Islet precursor cell (in vitro differentiated cells): ENCODE measurements at regions not wholly inside any gene's neighbourhood (a gene's known extent, or its start where the extent isn't known, plus 50 kb on each side); places are given as distances from the start of the nearest gene placed in this dataset.

Experiments used
- DNase-seq: peaks from one replicate; pipeline ENCODE4 v3.0.0-alpha.2; 2018

DNA sequence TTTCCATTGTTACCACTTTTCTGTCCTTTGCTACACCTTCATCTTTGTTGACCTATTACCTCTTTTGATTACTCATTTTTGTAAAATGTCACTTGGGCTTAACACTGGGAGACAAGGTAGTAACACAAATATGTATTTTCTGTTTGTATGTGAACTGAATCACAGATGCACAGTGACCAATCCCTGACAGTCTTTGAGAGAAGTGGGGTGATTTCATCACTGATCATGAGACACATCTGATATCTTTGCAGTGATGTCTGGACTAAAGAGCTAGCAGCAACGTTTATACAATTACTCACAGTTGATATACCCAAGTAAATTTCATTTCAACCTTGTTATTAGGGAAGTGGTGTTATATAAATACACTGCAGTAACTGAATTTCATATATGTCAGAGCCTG is 1397.4 kb upstream of the SPRY2 start:
- DNase-seq = no peak

DNA sequence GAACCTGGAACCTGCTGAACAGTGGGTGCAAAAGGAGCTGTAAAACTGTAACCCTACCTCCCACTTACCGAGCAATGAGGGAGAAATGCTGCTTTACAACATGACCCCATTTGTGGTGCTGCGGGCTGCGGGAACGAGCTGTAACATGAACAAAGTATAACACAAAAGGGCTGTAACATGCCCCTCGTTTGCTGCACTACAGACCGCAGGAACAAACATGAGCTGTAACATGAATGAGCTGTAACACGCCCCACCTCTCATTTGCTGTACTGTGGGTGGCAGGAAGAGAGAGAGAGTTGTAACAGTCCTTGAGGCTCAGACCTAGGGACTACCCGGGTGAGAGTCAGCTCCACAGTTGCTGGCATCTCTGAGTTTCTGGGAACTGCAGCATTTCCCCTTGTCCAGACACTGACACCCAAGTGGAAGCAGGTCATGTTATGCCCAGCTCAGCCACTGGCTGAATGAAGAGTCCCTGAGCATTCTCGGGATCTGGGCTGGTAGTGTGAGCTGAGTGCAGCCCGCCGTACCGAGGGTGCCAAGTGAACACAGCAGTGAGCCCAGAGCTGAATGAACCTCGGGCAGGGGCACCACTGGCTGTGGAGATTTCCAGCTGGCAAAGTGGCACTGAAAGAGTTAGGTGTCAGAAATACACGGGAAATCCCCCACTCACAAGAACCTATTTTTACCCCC is 1385.3 kb upstream of the SPRY2 start:
- peak; percentile 45 for DNase-seq

DNA sequence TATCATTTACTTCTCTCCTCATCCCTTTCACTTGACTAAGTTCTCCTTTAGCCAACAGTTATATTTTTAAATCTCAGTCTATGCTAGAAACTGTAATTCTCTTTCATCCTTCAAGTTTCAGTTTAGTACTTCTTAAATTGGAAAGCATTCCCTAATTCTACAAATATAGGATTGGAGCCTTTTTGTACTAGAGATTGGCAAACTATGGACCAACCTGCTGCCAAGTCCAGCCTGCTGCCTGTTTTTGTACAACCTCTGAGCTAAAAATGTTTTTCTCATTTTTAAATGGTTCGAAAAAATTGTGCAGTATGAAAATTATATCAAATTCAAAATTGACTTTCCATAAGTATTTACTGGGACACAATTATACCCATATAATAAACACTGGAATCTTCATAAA is 1381.5 kb upstream of the SPRY2 start:
- DNase-seq = no peak

DNA sequence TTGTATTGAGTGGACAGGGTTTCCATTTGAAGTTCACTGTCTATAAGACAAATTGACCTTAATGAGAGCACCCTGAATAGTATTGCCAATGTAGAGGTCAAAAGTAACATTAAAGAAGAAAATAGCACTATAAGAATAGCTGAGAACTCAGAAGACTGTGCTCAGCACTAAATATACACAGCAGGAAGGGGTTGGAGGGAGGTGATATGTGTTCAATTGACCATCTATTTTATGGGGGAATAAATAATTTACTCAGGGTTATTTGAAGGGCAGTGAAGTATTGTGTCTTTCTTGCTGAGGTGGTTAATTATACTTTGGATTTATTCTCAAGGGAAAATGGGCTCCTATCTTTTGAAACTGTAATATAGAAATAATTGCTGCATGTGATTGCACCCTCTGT is 1380.5 kb upstream of the SPRY2 start:
- DNase-seq = no peak

DNA sequence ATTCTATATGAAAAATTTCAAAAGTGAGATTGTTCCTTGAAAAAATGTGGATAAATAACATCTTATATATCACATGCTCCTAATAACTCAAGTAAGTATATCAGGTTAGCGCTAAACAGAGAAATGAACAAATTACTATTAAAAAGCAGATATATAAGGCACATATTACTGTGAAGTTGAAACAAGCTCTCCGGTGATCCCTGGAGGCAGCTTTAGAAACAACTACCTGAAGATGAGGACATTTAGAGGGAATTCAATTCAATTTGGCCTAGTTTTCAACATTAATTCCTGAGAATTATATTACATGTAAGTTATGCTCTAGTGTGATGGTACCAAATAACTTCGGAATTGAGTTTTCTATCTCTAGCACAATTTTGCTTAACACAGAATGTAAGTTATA is 1373.6 kb upstream of the SPRY2 start:
- no peak for DNase-seq

DNA sequence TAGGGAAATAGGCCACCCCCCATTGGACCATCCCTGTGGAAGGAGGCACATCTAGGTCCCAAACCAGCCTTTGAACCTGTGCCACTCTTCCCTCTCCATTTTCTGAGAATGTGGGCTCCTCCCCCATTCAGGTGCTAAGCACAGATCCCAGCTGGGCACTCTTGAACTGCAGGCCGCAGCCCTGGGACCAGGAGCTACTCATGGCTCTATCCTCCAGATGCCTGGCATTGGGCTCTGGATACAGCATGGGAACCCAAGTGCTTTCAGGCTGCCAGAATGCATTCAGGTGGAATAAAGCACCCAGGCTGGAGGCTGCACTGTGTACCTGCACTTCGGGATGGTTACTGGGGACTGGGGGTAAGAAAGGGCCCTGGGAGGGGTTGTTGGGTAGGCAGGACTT is 1372.3 kb upstream of the SPRY2 start:
- no peak for DNase-seq

DNA sequence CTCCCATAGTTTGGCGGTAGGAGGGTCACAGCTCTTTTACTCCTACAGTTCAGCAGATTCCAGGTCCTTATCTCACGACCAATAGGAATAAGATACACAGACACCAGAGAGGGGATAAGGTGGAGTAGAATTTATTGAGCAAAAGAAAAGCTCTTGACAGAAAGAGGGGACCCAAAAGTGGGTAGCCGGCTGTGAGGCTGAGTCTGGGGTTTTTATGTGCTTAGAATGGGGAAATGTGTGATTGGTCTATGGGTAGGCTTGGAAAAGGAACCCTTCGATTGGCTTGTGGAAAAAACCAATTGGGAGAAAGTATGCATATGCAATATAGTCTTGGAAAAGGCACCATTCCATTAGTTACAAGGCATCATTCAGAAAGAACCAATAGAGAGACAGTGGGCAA is 1356.9 kb upstream of the SPRY2 start:
- no peak for DNase-seq

DNA sequence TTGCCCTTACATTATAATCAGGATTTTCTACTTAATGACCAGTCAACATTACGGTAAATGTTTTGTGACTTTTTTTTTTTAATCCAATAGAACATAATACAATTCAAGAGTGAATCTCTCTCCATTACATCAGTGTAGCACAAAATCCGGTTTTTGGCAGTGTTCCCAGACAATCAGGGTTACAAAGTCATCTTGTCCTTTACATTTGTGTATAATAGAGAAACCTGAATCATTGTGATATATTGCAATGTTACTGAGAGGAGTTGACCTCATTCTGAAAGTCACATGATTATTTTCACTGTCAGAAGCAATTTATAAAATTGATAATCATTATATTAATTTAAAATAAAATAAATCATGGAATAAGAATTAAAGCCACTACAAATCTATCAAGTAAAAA is 1346.0 kb upstream of the SPRY2 start:
- DNase-seq = no peak

DNA sequence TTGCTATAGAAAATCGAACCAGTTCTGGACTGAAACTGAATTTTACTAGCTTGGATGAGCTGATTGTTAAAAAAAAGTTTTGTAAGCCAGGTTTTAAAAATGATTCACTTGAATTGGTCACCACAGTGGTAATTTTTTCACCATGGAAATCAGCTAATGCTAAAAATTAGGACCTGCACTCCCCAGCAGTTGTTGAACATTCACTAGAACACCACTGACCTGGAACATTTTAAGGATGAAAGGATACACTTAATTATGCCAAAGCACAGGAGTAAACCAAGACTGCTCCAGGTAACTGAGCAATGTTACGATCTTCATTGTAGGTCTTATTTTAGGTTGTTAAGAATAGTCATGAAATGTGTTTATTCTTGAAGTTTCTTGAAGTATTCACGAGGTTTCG is 1342.6 kb upstream of the SPRY2 start:
- DNase-seq = no peak

DNA sequence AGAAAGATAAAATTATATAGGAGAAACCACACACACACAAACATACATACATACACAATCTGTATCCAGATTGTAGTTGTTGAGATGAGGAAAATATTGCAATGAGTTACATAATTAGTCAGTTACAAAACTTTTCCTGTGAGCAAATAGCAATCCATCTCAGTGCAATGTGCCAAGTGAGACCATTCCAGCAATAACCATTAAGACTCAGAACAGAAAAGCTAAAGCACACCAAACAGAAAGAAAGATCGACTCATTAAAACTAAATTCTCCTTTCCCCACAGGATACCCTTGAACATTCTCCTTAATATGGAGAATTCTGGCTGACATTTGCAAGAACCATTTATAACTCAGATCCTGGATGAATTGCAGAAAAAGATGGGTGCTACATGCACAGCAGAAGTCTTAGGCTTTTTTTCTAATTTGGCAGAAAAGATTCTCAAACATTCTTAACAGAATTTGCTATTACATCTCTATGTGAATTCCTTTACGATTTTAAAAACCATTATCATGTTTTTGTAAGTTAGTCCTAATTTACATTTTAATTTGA is 1341.2 kb upstream of the SPRY2 start:
- DNase-seq = no peak

DNA sequence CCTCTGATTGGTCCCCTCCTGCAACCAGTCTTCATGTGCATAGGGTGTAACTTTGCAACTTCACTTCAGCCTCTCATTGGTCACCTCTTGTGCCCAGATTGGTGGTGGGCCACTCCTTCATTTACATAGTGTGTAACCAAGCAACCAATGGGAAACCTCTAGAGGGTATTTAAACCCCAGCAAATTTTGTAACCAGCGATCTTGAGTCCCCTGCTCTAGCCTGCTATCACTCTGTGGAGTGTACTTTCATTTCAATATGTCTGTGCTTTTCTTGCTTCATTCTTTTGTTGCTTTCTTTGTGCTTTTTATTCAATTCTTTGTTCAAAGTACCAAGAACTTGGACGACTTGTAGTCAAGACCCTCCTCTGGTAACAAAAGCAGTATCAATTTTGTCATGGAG is 1336.9 kb upstream of the SPRY2 start:
- no peak for DNase-seq

DNA sequence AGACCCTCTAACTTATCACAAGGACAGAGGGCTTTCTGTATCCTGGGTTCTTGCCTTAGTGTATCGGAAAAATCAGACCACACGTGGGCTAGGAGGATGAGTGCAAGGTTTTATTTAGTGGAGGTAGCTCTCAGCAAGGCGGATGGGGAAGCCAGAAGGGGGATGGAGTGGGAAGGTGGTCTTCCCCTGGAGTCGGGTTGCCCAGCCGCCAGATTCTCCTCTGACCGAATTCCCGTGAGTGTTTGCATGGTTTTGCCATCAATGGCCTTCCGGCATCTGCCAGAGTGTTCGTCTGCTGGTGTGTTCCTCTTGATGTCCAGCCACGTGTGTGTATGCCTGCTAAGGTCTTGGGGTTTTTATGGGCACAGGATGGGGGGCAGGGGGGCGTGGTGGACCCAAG is 1335.1 kb upstream of the SPRY2 start:
- DNase-seq = no peak

DNA sequence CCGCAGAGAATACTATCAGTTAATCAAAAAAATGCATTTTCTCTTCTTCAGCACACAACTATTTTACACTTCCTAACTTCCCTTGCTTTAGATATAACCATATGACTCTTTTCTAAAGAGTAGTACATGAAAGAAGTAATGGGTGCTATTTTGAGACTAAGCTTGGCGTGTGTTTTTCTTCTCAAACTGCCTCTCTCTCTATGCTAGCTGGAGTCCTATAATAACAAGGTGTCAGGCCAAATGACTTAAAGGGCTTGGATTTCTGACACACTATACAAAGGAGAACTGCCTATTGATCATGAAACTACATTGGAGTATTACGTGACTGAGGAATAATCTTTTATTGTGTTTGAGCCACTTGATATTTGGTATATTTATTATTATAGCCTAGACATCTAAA is 1330.1 kb upstream of the SPRY2 start:
- DNase-seq = no peak

DNA sequence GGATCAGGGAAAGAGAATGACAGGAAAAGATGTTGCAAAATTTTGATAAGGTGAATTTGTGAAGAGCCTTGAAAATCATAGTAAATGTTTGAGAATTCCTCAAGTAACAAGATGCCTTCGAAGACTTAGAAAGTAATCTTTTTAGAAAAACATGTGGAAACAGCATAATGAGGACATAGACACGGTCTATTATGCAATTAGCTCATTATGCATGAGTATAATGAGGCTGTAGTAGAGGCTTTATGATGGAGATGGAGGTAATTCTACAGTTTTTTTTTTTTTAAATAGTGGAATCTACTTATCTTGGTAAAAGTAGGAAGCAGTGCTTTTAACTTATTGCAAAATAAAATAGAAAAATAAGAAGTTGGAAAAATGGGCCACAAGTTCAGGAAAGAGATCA is 1329.1 kb upstream of the SPRY2 start:
- DNase-seq = no peak

DNA sequence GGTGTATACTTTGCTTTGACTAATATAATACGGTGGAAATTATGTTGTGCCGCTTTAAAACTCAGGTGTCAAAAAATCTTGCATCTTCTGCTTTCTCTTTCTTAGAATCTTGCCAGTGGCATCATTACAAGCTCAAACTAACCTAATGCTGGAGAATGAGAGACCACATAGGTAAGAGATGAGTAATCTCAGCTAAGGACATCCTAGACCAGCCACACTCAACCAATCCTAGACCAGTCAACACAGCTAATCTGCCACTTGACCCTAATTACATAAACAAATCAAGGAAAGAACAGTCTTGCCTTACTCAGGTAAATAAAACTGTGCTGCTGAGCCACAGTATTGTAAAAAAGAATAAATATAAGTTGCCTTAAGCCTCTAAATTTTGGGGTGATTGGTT is 1323.9 kb upstream of the SPRY2 start:
- no peak for DNase-seq

DNA sequence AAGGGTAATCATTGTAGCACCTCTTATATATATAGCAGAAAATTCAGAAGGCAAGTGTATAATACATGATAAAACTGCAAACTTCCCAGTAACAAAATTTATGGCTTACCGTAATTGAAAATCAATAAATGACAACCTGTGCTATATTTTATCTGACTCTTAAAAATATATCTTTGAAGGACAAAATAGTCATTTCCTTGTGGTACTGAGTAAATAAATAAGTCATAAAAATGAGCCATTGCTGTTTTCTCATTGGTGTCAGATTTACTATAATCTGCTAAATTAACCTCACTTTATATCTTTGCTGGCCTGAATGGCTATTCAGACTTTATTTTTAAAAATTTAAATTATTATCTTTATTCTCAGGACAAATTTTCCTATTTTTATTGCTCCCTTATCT is 1319.1 kb upstream of the SPRY2 start:
- DNase-seq = no peak

DNA sequence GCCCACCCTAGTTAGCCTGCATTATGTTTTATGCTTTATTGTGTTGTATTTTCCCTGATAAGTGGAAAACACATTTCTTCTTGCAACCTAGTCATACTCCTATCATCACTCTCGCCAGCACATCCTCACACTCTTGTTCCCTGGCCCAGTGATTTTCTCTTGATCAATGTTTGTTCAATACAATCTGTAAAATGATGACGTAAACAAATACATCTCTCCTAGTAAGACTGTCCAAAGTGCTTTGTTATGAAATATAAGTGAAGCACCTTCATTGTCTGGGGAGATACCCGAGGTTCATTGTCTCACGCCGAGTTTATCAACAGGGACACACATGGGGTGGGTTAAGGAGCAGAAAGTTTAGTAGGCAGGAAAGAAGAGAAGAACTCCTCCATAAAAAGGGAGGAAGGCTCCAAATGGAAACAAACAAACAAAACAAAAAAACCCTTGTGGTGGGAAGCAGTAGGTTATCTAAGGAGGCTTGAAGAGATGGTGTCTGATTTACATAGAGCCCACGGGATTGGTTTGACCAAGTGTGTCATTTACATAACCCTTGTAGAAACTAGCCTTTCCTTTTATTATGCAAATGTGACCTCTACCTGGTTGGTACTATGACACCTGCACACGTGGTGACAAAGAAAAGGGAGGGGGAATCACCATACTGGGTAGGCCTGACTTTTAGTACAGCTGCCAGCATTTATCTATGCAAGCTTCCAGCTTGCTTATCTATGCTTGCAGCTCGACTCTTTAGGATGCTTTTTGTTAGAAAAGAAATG is 1317.9 kb upstream of the SPRY2 start:
- no peak for DNase-seq

DNA sequence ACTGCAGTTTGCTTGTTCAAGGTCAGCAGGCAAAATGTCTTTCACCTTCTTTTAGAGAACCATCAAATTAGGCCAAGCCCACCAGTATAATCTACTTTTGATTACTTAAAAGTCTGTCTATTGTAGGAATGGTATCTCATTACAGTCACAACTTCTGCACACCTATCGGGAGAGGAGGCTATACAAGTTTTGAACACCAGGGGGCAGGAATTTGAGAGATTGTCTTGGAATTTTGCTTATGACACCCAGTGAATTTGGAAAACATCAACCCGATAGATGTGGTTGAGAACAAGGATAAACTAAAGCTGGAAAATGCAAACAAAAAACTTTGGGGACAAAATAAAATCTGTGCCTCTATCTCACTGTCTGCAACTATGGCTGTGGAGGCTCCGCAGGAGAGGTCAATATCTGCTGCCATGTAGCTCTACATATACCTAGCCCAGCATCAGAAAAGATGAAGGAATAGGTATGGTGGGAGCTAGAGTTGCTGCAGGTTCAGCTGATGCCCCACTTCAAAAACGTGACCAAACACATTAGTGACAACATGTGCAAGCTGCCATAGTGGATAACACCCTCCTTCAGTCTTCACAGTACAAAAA is 1299.2 kb upstream of the SPRY2 start:
- DNase-seq = no peak

DNA sequence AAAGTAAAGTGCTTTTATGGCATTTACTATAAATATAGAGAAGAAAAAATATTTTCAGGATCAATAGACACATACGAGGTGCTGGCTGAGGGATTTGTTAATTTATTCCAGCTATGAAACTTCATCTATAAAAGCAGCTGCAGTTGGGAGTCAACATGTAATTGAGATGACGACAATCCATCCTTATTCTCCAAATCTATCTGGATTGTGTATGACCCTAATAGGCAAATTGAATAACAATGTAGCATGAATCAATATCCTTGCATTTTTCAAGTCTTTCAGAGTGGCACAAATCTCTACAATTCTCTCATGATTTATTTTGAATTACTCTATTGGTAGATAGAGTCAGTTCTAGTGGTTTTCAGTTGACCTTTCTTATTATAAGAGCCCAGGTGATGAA is 1296.5 kb upstream of the SPRY2 start:
- DNase-seq = no peak

DNA sequence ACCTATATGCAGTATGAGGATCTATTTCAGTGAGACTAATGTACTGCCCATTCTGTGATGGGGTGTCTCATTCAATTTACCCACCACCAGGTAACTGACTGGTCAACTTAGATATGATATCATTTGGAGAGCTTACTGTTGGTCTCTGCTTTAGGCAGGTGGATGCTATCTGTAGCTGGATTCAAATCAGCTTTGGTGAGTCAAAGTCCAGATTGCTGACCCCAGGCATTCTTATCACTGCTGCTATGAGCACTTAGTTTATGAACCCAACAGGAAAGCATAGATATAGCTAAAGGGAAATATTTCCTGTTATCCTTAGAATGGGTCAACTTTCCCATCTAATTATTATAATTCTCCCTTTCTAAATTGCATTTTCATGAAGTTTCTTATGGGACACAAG is 1295.2 kb upstream of the SPRY2 start:
- DNase-seq = no peak

DNA sequence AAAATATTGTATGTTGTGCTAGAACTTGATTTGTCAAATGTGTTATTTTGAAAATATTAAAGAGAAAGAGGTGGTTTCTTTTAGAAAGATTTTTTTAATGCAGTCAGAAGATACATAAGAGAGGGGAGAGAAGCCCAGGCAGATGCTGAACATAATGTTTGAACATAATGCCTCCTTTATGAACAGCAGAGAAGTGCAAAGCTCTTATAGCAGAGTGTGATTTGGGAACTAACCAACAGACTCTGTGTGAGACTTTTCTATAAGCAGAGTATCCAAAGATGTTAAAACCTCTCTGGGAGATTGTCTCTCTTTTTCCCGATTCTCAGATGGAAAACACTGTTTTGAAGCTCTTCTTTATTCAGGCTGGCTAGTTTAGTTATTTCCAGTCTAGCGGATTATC is 1274.1 kb upstream of the SPRY2 start:
- no peak for DNase-seq

DNA sequence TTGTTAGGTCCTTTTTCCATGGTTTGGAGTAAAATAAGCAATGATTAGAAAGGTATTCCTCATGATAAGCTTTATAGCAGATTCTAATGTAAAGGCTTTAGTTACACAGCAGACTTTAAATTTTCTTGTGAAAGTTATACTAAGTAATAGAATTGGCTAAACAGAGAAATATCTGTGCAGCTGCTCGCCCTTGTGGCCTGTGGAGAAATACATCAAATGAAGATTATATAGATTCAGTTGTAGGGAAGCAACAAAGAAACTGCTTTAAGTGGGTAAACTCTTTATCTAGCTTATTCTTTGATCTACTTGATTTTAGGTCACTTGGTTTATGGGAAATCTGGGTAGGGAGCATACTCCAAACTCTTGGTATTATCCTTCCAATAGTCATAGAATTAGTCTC is 1269.7 kb upstream of the SPRY2 start:
- DNase-seq = no peak

DNA sequence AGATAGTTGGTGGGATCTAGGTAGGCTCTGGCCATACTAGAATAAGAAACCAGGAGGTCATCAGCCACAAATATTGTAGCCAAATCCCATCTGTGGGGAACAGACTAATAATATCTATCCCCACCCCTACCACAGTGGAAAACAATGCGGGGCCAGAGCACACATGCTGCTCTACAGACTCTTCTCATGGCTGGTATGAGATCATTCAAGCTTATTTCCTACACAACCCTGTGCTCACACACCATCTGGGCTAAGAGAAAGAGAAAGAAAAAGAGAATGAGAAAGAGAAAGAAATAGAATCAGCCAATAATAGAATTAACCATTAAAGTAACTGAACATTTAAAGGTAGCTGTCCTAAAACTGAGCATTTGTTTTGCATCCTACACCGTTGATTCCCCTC is 1268.4 kb upstream of the SPRY2 start:
- DNase-seq = no peak

DNA sequence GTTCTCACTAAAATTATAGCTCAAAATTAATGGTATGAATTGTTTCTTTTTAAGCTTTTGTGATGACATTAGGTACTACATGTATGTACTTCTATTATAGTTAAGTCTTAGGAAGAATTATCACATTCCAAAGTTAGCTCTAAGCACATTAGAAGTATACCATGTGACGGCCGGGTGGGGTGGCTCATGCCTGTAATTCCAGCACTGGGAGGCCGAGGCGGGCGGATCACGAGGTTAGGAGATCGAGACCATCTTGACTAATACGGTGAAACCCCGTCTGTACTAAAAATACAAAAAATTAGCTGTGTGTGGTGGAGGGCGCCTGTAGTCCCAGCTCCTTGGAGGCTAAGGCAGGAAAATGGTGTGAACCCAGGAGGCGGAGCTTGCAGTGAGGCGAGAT is 1265.1 kb upstream of the SPRY2 start:
- no peak for DNase-seq
